ENCODE measurements at regions not wholly inside any gene's neighbourhood (a gene's known extent, or its start where the extent isn't known, plus 50 kb on each side); places are given as distances from the start of the nearest gene placed in this dataset.

GRCh38 chr2:44859337-44859736 is 82.2 kb upstream of the SIX3 start:
- Histone ChIP-seq H3K27ac (ENCODE audit: low read depth in 1 of 2, low read length in 2 of 2) (no peak overlapping the region), H3K36me3 (ENCODE audit: insufficient read depth, low read length) (no peaks in the 10 kb centered on the region), H3K4me1 (ENCODE audit: insufficient read depth, low read length) (no peaks in the 10 kb centered on the region), H3K9me3 (ENCODE audit: control insufficient read depth in 1 of 2, insufficient read depth in 1 of 2, low read length in 2 of 2) (no peaks in the 10 kb centered on the region), H3K4me3 (ENCODE audit: low read length) (no peak overlapping the region), H3K27me3 (ENCODE audit: control insufficient read depth in 1 of 2, insufficient read depth in 2 of 2, low read length in 2 of 2) (peaks cover 4 to 14% of the 10 kb centered on the region in 2 experiments)
- peaks cover 57% of the 10 kb centered on the region for H3K27me3 Mint-ChIP-seq
- H3K9me3 Mint-ChIP-seq = peaks cover 3% of the 10 kb centered on the region
- no peak overlapping the region for H3K4me3 Mint-ChIP-seq
- TF ChIP-seq CTCF (IDR thresholded peaks at IDR 0.05) = no peak
- H3K4me1 Mint-ChIP-seq (ENCODE audit: low read depth) = no peaks in the 10 kb centered on the region
- no peak for ATAC-seq (ENCODE audit: poor library complexity)
- DNase-seq = no peak
- H3K27ac Mint-ChIP-seq = no peak overlapping the region
- ChIA-PET CTCF (no interaction called here), POLR2A (no interaction called here)
- no peaks in the 10 kb centered on the region for H3K36me3 Mint-ChIP-seq (ENCODE audit: low read depth)
- intact Hi-C loops (cut with DNase I, micrococcal nuclease) = no loop called here

GRCh38 chr2:44866152-44866551 is 75.3 kb upstream of the SIX3 start:
- no peaks in the 10 kb centered on the region for H3K9me3 ChIP-seq (ENCODE audit: control insufficient read depth in 1 of 2, insufficient read depth in 1 of 2, low read length in 2 of 2)
- no peak overlapping the region for H3K4me3 Mint-ChIP-seq
- H3K4me3 ChIP-seq (ENCODE audit: low read length) = no peak overlapping the region
- H3K36me3 Mint-ChIP-seq (ENCODE audit: low read depth) = no peaks in the 10 kb centered on the region
- TF ChIP-seq CTCF (IDR thresholded peaks at IDR 0.05) = no peak
- DNase-seq (no peak), ATAC-seq (ENCODE audit: poor library complexity) (no peak)
- H3K27ac ChIP-seq (ENCODE audit: low read depth in 1 of 2, low read length in 2 of 2) = no peak overlapping the region
- H3K4me1 ChIP-seq (ENCODE audit: insufficient read depth, low read length) = no peaks in the 10 kb centered on the region
- no peaks in the 10 kb centered on the region for H3K4me1 Mint-ChIP-seq (ENCODE audit: low read depth)
- CTCF ChIA-PET = no interaction called here
- no peaks in the 10 kb centered on the region for H3K36me3 ChIP-seq (ENCODE audit: insufficient read depth, low read length)
- no peak overlapping the region for H3K27ac Mint-ChIP-seq
- H3K9me3 Mint-ChIP-seq = no peaks in the 10 kb centered on the region
- peaks cover 41% of the 10 kb centered on the region for H3K27me3 Mint-ChIP-seq
- POLR2A ChIA-PET = no interaction called here
- intact Hi-C loops (cut with DNase I, micrococcal nuclease) = no loop called here
- H3K27me3 ChIP-seq (ENCODE audit: control insufficient read depth in 1 of 2, insufficient read depth in 2 of 2, low read length in 2 of 2) = peaks cover 0 to 3% of the 10 kb centered on the region in 2 experiments

- peaks cover 28% of the 10 kb centered on the region for H3K27me3 Mint-ChIP-seq
- CTCF ChIA-PET = no interaction called here
Observed at GRCh38 chr2:44869761-44870160, 71.7 kb upstream of the SIX3 start.

More at GRCh38 chr2:44869761-44870160, 71.7 kb upstream of the SIX3 start:
- no peak for ATAC-seq (ENCODE audit: poor library complexity)
- no peak overlapping the region for H3K4me3 Mint-ChIP-seq
- H3K4me1 Mint-ChIP-seq (ENCODE audit: low read depth) = no peaks in the 10 kb centered on the region
- no peak overlapping the region for H3K4me3 ChIP-seq (ENCODE audit: low read length)
- no peaks in the 10 kb centered on the region for H3K36me3 Mint-ChIP-seq (ENCODE audit: low read depth)
- POLR2A ChIA-PET = no interaction called here
- H3K4me1 ChIP-seq (ENCODE audit: insufficient read depth, low read length) = no peaks in the 10 kb centered on the region
- H3K27ac ChIP-seq (ENCODE audit: low read depth in 1 of 2, low read length in 2 of 2) = no peak overlapping the region
- H3K36me3 ChIP-seq (ENCODE audit: insufficient read depth, low read length) = no peaks in the 10 kb centered on the region
- intact Hi-C loops (cut with DNase I, micrococcal nuclease) = no loop called here
- H3K27ac Mint-ChIP-seq = no peak overlapping the region
- no peak for TF ChIP-seq CTCF (IDR thresholded peaks at IDR 0.05)
- H3K27me3 ChIP-seq (ENCODE audit: control insufficient read depth in 1 of 2, insufficient read depth in 2 of 2, low read length in 2 of 2) = peaks cover 0 to 3% of the 10 kb centered on the region in 2 experiments
- DNase-seq = no peak
- H3K9me3 ChIP-seq (ENCODE audit: control insufficient read depth in 1 of 2, insufficient read depth in 1 of 2, low read length in 2 of 2) = no peaks in the 10 kb centered on the region
- H3K9me3 Mint-ChIP-seq = no peaks in the 10 kb centered on the region

Measured in CD4-positive, alpha-beta T cell (primary cell).